ENCODE measurements at regions not wholly inside any gene's neighbourhood (a gene's known extent, or its start where the extent isn't known, plus 50 kb on each side); places are given as distances from the start of the nearest gene placed in this dataset.

DNA sequence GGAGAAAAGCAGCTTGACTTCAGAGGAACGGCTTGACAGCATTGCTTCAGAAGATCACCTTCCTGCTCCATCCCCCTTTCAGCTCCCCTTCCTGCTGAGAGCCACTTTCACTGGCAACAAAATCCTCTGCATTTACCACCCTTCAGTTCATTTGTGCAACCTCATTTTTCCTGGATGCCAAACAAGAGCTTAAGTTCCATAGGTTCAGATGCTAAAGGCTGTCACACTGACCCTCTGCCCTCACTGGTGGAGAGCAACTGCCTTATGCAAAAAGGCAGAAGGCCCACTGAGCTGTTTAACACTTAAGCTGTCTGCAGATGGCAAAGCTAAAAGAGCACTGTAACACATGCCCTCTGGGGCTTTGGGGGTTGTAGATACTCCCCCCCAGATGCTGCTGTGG is 131.2 kb upstream of the SPACA1 start:
- no peaks in the 10 kb centered on the region for H3K36me3 ChIP-seq (ENCODE audit: insufficient read depth, low read length)
- H3K27me3 ChIP-seq (ENCODE audit: insufficient read depth, low read depth, low read length), result no peaks in the 10 kb centered on the region
- H3K79me2 ChIP-seq (replicated peaks; ENCODE audit: insufficient read depth, low read length), result no peaks in the 10 kb centered on the region
- H3K9ac ChIP-seq (ENCODE audit: low read length), result no peak overlapping the region
- no peaks in the 10 kb centered on the region for H3K9me2 ChIP-seq (ENCODE audit: insufficient read depth, low read length)
- no peaks in the 10 kb centered on the region for H4K20me1 ChIP-seq (ENCODE audit: insufficient read depth)
- TF ChIP-seq POLR2AphosphoS5 (IDR thresholded peaks at IDR 0.05), result no peak
- no peak for TF ChIP-seq EP300 (conservative IDR thresholded peaks at IDR 0.05; ENCODE audit: poor library complexity, severe bottlenecking)
- TF ChIP-seq, protein P1, sequence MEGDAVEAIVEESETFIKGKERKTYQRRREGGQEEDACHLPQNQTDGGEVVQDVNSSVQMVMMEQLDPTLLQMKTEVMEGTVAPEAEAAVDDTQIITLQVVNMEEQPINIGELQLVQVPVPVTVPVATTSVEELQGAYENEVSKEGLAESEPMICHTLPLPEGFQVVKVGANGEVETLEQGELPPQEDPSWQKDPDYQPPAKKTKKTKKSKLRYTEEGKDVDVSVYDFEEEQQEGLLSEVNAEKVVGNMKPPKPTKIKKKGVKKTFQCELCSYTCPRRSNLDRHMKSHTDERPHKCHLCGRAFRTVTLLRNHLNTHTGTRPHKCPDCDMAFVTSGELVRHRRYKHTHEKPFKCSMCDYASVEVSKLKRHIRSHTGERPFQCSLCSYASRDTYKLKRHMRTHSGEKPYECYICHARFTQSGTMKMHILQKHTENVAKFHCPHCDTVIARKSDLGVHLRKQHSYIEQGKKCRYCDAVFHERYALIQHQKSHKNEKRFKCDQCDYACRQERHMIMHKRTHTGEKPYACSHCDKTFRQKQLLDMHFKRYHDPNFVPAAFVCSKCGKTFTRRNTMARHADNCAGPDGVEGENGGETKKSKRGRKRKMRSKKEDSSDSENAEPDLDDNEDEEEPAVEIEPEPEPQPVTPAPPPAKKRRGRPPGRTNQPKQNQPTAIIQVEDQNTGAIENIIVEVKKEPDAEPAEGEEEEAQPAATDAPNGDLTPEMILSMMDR (IDR thresholded peaks at IDR 0.05; ENCODE audit: poor library complexity, severe bottlenecking), result no peak
- TF ChIP-seq RAD21 (conservative IDR thresholded peaks at IDR 0.05), result no peak
- TF ChIP-seq SMC3 (conservative IDR thresholded peaks at IDR 0.05; ENCODE audit: poor library complexity), result no peak
- TF ChIP-seq TAF1 (IDR thresholded peaks at IDR 0.05; ENCODE audit: low read depth), result no peak
- TF ChIP-seq, protein P2, sequence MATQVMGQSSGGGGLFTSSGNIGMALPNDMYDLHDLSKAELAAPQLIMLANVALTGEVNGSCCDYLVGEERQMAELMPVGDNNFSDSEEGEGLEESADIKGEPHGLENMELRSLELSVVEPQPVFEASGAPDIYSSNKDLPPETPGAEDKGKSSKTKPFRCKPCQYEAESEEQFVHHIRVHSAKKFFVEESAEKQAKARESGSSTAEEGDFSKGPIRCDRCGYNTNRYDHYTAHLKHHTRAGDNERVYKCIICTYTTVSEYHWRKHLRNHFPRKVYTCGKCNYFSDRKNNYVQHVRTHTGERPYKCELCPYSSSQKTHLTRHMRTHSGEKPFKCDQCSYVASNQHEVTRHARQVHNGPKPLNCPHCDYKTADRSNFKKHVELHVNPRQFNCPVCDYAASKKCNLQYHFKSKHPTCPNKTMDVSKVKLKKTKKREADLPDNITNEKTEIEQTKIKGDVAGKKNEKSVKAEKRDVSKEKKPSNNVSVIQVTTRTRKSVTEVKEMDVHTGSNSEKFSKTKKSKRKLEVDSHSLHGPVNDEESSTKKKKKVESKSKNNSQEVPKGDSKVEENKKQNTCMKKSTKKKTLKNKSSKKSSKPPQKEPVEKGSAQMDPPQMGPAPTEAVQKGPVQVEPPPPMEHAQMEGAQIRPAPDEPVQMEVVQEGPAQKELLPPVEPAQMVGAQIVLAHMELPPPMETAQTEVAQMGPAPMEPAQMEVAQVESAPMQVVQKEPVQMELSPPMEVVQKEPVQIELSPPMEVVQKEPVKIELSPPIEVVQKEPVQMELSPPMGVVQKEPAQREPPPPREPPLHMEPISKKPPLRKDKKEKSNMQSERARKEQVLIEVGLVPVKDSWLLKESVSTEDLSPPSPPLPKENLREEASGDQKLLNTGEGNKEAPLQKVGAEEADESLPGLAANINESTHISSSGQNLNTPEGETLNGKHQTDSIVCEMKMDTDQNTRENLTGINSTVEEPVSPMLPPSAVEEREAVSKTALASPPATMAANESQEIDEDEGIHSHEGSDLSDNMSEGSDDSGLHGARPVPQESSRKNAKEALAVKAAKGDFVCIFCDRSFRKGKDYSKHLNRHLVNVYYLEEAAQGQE (IDR thresholded peaks at IDR 0.05; ENCODE audit: borderline replicate concordance), result no peak
- H2AFZ ChIP-seq (ENCODE audit: low read depth, low read length), result no peak overlapping the region
- no peak overlapping the region for H3K4me3 ChIP-seq (ENCODE audit: low read length)
- H3K27ac ChIP-seq (ENCODE audit: low read length), result no peak overlapping the region
- H3F3A ChIP-seq (ENCODE audit: insufficient read depth, low read length, poor library complexity, severe bottlenecking), result no peaks in the 10 kb centered on the region
- H3K4me2 ChIP-seq (ENCODE audit: low read length), result no peak overlapping the region
- no peaks in the 10 kb centered on the region for H3K9me3 ChIP-seq (ENCODE audit: low read length)

DNA sequence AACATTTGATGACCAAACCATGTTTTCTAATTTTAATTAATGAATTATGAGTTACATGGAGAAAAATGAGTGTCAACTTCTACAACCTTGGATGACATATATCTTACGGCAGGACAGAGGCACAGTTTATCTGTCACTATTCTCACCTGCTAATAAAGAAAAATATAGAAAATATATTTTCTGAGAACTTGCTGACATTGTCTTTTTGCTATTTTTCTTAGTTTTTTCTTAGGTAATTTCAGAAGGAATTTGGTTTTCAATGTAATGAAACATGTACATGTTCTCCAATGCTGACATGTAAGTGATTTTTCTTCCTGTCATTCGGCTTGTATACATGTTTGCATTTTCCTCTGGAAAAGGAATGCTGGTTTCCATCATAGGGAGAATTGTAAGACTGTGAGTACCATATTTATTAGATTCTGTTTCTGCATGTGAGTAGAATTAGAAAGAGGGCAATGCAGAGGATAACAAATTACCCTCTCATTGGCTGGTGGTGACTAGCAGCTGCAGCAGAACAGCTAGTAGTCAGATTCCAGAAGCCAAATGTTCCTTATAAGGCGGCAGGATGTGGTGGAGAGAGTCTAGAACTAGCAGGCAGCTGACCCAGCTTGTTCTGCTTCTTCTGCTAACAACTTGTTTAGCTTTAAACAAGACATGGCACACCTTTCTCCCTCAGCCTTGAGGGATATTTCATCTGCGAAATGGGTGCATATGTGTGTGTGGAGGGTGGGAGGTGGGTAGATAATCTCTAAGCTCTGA is 132.8 kb upstream of the SPACA1 start:
- Histone ChIP-seq H3K4me2 (ENCODE audit: low read length) (no peak overlapping the region), H3K27ac (ENCODE audit: low read length) (no peak overlapping the region), H3K27me3 (ENCODE audit: insufficient read depth, low read depth, low read length) (no peaks in the 10 kb centered on the region), H4K20me1 (ENCODE audit: insufficient read depth) (no peaks in the 10 kb centered on the region), H3K36me3 (ENCODE audit: insufficient read depth, low read length) (no peaks in the 10 kb centered on the region), H3F3A (ENCODE audit: insufficient read depth, low read length, poor library complexity, severe bottlenecking) (peaks cover 4% of the 10 kb centered on the region), H3K9me2 (ENCODE audit: insufficient read depth, low read length) (no peaks in the 10 kb centered on the region), H3K9ac (ENCODE audit: low read length) (no peak overlapping the region), H2AFZ (ENCODE audit: low read depth, low read length) (no peak overlapping the region), H3K4me3 (ENCODE audit: low read length) (no peak overlapping the region), H3K79me2 (replicated peaks; ENCODE audit: insufficient read depth, low read length) (no peaks in the 10 kb centered on the region), H3K9me3 (ENCODE audit: low read length) (no peaks in the 10 kb centered on the region)
- no peak for TF ChIP-seq POLR2AphosphoS5 (IDR thresholded peaks at IDR 0.05)
- TF ChIP-seq SMC3 (conservative IDR thresholded peaks at IDR 0.05; ENCODE audit: poor library complexity), result no peak
- TF ChIP-seq EZH2 (IDR thresholded peaks at IDR 0.05; ENCODE audit: borderline replicate concordance, insufficient read depth, low read length, poor library complexity, severe bottlenecking), result no peak
- no peak for TF ChIP-seq EP300 (conservative IDR thresholded peaks at IDR 0.05; ENCODE audit: poor library complexity, severe bottlenecking)
- TF ChIP-seq, protein P2 (IDR thresholded peaks at IDR 0.05; ENCODE audit: borderline replicate concordance), result peak; percentile 70
- TF ChIP-seq, protein P1 (IDR thresholded peaks at IDR 0.05; ENCODE audit: poor library complexity, severe bottlenecking), result no peak

All from neural cell (in vitro differentiated cells).